ENCODE measurements at regions not wholly inside any gene's neighbourhood (a gene's known extent, or its start where the extent isn't known, plus 50 kb on each side); places are given as distances from the start of the nearest gene placed in this dataset.

DNA sequence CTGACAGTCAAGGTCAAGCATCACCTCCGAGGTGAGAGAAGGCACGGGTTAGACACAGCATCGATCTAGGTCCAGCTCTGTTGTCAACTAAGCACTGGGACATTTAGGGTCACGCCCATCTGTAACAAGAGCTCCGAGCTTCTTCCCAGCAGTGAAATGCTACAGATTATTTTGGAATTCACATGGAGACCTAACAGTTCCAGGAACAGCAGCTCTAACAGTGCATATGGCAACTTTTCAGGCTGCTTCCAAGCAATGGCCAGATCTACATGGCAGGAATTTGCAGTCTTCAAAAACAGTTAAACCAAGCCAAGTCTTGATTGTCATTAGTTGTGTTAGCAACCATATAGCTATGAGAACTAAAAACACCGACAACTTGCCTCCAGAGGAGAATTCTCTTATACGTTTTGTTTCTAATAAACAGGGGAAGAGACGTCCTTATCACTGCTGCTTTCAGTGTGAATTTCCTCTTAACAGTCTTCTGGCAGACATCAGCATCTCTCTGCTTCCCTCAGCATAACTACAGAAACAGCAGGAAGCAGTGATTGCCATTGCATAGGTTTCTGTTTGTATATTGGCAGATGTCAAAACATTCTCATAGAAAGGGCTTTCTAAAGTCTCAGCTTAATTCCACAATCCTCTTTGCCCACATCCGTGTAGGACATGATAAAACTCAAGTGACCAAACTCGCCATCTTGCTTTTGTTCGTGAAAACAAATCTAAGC is 242.1 kb upstream of the DAPK1 start:
- intact Hi-C loops (cut with DNase I), result no loop called here
- no peak for DNase-seq

DNA sequence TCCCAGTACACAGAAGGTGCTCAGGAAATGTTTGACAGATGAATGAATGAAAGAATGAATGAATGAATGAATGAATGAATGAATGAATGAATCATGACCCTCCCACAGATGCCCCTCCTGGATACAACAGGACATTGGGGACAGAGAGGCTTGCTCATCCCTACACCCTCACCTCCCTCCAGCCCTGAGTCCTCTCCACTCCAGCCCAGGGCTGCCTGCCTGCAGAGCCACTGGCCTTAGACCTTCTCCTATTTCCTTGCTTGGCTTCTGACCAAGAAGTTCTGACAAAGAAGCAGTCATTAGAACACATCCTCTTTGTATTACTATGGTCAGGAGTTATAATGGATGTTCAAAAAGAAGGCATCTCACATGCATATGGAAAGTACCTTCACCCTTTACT is 240.7 kb upstream of the DAPK1 start:
- peak in 1 of 42 donors; percentile 5 for DNase-seq

DNA sequence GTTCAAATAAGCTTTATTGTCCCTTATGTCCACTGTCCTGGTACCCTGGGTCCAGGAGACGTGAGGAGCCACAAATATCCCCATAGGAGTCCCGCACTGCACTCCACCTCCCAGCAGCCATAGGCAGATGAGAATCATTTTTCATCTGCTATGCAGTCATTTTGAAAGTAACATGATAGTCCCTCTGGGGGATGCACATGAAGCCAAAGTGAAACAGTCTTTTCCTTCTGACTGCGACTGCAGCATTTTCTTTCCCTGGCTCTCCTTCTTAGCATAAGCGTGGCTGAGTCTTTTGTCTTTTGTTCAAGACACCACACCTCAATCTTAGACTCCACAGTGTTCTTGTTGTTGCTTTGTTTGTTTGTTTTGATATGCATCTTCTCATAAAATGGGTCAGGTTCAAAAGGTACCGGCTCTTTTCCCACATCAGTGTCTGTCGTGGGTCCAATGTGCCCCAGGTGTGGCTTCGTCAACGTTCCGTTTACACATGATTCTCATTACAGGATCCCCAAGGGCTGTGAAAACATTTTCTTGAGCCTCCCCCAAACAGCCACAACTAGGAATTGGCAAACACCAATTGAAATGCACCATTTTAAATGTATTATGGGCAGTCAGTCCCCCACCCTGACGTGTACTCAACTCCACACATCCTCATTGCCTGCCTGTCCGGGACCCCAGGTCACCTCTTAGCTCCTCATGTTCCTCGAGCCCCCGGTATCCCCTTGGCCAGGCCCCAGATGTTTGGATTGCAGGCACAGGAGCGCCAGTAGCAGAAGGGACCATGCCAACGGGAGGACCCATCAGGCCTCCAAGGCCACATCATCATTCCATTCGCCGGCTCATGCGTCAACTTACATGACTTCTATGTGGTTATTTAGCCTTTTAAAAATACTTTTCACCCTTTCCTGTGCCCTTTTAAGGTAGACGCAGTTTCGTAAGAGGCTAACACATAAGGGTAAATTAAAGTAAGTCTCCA is 237.8 kb upstream of the DAPK1 start:
- intact Hi-C loops (cut with DNase I), result no loop called here

More for the DNA sequence above, 240.7 kb upstream of the DAPK1 start:
- intact Hi-C loops (cut with DNase I), result no loop called here

DNA sequence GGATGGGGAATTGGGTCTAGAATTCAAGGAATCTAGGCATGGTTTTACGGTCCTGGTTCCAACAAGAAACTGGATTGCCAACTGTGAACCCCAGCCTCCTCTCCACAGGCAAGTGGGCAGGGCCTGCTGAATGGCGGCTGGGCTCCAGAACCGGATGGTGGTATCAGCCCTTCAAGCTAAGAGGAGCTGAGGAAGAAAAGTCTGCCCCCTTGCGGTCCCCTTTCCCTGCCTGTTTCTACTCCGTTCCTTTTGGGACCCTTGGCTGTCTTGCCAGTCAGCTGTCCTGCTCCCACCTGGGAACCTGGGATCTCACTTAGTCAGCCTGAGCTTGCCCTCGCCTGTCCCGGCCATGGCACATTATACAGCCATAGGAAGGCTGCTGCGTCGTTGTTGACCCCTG is 234.4 kb upstream of the DAPK1 start:
- intact Hi-C loops (cut with DNase I), result no loop called here
- peak in 3 of 42 donors; percentile 6 to 46 (median 13) for DNase-seq

More for the DNA sequence above, 237.8 kb upstream of the DAPK1 start:
- no peak for DNase-seq

DNA sequence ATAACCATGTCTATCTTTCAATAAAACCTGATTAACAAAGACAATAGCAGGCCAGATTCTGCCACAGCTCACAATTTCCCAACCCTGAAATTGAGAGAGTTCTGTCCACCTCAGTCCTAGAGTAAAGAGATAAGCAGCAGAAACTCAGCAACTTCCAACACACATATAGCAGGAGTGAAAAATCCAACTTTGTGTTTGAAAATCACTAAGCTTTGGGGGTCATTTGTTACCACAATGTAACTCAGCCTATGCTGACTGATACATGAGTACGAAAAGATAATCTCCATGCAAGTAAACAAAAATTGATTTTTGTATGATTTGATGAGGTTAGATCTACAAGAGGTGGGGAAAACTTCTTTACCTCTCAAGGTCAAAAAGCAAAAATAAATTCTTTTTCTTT is 231.0 kb upstream of the DAPK1 start:
- intact Hi-C loops (cut with DNase I), result no loop called here
- no peak for DNase-seq

DNA sequence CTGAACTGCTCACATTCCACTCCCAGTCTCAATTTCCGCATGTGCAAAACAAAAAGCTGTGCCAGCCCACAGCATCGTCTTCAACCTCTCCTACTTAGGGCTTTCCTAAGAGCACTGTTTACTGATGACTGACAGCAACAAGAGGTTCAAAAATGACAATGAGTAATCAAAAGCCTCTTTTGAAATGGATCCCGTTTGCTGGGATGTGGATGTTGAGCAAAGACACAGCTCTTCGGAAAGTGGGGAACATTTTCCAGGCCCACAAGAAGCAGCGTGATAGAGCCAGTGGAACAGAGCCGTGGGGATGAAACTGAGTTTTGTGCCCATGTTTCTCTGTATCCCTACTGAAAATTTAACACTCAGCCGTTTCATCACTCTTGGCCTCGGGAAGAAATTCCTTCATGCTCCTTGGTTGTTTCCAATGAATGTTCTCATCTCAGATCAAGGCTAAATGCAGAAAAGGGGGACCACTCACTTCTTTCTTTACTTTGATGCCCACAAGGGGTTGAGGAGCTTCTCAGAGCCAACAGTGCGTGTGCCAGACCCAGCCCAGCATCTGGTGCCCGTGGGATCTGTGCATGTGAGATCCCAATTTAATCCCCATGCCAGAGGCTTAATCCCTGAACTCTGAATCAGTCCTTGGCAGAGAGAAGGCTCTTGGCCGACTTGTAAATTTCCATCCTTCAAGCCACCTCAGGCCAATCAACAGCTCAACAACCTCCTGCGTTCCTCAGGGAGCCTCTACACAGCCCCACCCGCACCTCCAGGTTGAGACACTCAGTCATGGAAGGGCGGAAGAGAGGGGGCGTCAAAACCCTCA is 230.2 kb upstream of the DAPK1 start:
- no peak for DNase-seq
- intact Hi-C loops (cut with DNase I), result no loop called here

DNA sequence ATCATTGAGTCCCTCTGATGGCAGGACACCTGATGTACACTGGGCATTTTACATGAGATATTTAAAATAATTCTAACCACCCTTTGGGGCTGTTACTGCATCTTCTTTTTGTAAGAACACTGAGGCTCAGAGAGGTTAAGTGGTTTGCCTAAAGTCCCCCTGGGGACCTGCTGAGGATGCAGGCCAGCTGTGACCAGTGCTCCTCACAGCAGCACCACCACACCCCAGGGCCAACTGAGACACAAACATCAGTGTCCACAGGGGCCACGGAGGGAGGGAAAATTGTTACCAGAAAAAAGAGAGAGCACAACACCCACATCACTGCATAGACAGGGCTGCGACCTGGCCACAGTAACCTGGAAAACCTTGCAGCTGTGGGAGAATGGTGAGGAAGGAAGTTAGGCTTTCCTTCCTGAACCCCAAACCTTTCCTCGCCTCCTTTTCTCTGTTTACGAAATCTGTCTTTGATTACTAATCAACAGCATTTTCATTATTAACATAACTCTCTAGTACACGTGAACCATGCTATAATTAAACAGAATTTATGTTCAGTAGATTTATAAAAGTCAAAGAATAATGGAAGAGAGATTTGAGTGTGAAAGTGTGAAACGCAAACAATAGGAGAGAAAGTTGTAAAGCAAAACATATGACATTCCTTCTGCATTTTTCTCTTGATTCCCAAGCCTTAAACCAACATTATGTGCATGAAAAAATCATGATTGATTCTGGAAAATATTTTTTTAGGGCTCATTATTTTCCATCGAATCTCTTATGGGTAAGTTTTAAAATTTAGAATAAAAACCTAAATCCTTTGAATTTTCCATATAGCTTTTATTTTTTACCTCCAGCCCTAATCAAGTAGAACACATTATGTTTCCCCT is 228.1 kb upstream of the DAPK1 start:
- intact Hi-C loops (cut with DNase I), result no loop called here
- DNase-seq, result no peak

DNA sequence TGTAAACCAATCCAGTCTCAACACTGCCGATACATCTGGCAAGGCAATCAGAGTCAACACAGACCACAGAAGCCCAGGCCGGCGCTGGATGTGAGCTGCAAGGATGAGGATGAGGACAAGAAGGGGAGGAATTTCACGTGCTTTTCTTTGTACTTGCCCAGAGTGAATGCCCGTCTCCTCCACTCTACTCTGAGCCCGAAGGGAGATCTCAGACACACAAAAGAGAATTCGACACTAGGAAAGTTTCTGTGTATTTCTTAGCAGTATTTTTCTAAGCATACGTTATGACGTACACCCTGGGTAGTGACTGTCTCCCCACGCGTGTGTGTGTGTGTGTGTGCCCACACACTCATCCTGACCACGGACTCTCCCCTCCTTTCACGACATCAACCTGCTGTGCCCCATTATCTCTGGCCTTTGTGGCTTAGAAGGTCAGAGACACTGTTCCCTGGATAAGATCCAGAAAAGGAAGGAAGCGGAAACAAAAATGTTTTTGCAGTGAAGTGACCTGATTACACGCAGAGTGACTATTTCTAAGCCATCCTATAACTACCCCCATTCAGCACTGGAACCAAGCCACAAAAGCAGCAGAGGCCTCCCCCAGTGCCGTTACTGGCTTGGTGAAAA is 227.3 kb upstream of the DAPK1 start:
- DNase-seq, result peak in 6 of 42 donors; percentile 3 to 47 (median 10)
- intact Hi-C loops (cut with DNase I), result no loop called here

DNA sequence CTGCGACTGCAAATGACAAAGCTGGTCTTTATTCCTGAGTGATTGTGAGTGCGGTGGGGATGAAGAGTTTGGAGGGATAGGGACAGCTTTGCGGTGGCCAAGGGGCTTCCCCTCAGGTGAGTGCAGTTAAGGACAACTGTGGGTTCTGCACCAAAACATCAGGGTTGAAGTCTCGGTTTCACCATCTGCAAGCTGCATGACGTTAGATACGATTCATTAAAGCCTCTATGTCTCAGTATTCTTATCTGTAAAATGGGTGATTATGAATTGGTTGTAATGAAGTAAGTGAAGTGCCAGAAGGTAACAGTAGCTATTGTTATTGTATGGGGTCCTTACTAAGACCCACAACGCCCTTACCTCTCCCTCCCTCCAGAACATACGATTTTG is 226.8 kb upstream of the DAPK1 start:
- no peak for DNase-seq
- intact Hi-C loops (cut with DNase I), result no loop called here

DNA sequence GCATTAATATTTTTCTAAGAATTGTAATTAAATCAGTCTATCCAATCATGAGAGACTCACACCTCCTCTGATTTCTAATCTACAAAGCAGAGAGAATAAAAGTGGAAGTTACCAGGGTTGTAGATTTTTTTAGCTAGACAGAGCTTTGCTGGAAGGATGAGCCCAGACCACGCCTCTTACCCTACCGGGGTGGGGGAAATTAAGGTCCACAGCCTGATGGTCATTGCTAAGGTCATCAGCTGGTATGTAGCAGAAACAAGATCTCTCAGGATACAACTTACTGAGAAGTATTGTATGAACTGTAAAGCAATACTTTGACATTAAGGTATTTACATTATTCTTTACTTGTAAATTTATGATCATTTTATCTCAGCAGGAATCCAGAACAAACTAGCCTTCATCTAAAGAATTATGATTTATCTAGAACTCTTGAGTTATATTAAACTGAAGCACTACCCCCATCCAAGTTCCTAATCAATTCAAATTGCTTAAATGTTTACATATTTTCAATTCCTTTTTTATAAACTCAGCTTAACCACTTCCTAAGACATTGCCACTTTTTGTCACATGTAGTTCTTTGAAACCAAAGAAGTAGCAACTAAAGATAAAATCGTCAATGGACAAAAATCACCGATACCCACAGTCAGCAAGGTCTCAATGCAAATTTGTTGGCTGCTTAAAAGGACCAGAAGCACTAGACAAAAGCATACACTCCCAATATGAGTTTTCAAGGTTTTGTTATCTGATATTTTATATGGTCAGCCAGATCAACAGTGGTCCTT is 225.8 kb upstream of the DAPK1 start:
- intact Hi-C loops (cut with DNase I), result no loop called here
- DNase-seq, result no peak

DNA sequence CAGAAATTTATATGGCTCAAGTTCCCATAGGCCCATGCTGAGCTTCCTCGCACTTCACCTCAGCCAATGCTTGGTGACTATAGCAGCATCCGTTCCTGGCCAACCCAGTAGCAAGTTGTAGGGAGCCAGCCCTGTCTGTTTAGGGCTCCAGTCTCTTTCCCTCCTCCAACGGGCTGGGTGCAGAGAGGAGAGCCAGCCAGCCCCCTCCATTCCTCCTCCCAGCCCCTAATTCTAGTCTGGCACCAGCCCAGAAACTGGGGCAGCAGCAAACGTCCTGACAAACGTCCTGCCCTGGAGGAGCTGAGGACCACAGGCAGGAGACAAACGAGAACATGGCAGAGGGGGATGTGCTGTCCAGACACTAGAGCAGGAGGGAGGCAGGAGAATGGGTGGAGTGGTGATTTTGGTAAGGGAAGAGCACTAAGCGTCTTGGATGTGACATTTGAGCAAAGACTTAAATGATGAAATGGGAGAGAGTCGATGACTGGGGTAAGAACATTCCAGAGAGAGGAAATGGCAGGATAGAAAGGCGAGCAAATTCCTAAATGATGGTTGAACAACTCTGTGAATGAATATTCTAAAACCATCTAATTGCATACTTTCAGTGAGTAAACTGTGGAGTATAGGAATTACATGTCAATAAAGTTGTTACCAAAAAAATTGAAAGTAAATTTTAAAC is 222.5 kb upstream of the DAPK1 start:
- DNase-seq, result no peak
- intact Hi-C loops (cut with DNase I), result no loop called here

DNA sequence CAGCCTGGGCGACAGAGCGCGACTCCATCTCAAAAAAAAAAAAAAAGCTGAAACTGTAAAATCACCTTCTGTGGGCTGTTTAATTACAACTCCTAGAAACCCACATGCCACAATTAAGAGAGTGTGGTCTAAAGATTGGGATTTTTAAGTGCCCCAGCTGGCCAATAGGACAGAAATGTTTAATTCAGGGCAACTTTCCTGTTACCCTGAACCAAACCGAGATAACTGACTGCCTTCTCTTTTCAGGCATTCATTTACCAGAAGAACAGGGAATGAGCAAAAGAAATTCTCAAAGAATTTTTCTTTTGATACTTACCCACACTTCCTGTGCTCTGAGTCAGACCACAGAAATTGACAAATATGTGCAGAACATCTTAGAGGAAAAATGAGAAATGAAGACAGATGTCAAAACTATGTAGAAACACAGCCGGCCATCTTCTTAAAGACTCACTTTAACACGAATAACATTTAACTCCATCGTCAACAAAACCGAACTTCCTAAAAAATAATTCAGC is 221.3 kb upstream of the DAPK1 start:
- DNase-seq, result no peak
- intact Hi-C loops (cut with DNase I), result no loop called here

DNA sequence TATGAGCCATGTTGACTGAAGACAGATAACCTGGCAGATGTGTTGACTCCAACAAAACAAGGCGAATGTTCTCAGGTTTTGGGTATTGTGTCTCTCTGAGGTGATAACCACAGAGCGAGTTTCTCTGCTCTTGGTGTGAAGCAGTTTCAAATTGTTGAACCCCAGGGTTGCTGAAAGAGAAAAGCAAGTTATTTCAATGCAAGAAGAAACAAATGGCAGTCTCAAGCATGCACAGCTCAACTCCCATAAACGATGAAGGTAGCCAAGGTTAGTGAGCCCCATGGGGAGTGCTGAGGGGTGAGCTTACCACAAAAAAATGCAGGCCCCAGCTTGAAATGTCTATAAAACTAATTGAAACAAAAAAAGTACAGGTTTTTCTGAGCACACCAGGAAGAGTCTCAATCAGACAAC is 220.8 kb upstream of the DAPK1 start:
- intact Hi-C loops (cut with DNase I), result no loop called here
- DNase-seq, result no peak

DNA sequence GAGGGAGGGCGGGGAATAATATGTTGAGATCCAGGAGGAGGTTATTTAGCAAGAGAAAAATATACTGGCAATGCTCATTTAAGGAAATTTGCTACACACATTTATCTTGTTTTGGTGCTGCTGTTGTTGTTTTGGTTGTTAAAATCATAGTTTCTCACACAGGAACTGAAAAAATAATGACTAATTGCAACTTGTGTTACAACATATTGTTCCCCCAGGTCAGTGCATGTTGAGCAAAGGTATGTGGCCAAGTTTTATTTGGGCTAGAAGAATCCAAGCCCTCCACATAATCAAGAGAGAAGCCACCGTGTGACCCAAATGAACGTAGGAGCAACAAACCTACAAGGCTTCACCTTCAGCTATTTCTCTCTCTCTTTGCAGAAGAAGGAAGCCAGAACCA is 220.3 kb upstream of the DAPK1 start:
- intact Hi-C loops (cut with DNase I), result no loop called here
- DNase-seq, result no peak

DNA sequence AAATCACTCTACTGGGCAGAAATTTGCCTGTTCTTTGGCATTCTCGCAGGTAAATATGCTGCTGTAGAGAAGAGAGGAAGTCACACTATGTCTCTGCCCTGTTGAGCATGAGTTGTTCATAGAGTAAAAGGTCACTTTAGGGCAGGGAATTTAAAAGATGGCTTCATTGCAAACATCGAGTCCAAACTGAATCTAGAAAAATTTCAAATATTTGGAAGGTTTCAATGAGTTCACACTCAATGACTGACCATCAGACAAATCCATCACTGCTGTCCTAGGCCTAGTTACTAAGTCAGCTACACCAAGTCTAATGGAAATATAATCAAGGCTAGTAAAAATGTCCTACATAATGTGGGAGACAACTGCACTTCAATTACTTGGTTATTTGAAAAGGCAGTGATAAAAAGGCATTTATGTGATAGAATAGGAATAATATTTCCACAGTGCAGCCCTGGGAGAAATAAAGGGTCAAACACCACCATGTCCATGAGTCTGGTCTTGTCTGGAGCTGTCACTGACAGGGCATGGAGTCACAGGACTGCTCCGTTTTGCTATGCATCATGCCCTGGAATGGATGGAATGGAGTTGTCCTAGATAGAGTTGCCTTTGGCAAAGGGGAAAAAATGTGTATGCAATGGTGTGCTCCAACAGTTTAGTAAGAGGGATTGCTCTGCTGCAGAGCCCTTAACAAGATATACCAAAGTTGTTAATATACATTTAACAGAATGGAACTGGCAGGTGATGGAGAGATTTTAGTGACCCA is 218.5 kb upstream of the DAPK1 start:
- no peak for DNase-seq
- intact Hi-C loops (cut with DNase I), result no loop called here

DNA sequence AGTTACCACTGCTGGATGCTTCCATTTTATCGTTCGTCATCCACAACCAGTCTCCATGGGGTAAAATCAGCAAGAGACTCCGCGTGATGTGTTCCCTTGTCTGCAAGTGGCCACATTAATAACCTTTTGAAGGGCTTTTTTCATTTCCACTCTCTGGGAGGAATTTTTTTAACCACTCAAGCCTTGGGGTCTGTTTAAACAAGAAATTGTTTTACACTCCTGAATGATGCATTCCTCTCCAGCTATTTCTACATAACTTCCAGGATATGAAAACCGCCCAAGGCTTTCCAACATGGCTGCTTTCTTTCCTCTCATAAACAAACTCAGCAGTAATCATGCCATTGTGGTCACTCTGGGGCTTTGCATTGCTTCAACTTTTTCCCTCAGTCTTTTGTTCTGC is 217.2 kb upstream of the DAPK1 start:
- DNase-seq, result no peak
- intact Hi-C loops (cut with DNase I), result no loop called here
